ENCODE measurements at regions not wholly inside any gene's neighbourhood (a gene's known extent, or its start where the extent isn't known, plus 50 kb on each side); places are given as distances from the start of the nearest gene placed in this dataset.
A peak's percentile ranks its signal among the peaks of the same experiment; 100 is the strongest.

DNA sequence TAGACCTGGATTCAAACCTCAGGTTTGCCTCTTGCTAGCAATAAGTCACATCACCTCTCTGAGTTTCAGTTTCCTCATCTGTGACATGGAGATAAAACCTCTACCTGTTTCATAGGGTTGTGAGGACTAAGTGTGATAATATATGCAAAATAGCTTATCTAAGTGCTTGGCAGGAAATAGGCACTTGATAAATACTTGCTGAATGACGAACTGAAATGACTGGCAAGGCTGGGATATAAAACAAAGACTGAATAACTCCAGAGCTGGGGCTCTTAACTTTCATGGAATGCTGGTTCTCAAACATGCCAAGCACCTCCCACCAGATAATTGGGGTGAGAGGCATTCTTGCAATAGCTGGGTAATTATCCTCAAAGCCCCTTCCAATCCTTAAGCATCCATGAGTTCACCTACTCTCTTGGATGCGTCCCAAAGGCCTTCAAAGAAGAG lies 87.6 kb downstream of the ADRB2 start:
- no peak for ATAC-seq

DNA sequence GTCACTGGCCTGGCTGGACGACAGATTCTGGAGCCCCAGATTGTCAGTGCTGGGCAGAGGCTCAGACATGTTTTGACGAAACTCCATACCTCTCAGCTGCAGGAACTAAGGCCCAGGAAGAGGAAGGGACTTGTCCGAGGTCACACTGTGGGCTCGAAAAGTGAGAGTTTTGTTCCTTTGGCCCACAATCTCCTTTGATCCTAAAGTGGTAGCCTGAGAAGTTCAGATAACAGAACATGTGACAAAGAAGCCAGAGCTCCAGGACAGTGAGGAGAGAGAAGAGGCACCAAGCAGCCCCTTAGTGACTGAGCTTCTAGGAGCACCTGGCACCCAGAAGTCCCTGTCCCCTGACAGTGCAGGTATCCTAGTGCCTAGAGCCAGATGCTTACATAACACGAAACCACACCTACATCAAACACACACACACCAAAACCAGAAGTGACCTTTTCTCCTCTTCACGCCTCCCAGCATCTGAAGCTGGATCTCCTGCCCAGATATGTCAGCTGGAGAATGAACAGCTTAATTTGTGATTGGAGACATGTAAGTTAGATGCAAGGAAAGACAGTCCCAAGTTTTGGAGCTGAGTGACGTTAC lies 88.9 kb downstream of the ADRB2 start:
- ATAC-seq, result peak; percentile 48

DNA sequence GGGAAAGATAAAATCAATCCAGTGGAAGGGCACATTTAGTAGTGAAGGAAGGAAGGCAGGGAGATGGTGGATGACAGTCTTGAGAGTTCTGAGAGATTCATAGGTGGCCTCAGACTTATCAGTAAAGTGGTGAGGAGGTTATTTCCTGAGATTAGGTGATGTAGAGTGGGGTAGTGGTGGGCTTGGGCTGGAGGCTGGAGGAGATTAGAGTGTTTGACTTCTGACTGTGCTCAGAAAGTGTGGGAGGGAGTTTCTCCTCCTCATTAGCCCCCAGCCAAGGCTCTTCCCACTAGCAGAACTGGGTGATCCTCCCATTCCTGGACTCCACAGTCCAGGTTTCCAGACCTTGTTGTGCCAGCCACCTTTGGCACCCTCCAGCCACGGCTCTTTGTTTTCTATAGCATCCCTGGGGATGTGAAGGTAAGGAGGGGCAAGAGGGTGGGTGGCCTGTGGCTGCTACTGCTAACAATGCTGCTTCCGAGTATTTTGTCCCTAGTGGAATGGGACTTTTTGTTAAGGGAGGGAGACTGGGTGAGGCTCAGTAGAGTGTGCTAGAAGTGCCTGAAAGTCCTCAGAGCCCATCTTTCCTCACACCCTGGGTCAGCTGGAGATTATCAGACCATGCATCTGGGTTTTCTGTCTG lies 94.4 kb downstream of the ADRB2 start:
- no peak for ATAC-seq

DNA sequence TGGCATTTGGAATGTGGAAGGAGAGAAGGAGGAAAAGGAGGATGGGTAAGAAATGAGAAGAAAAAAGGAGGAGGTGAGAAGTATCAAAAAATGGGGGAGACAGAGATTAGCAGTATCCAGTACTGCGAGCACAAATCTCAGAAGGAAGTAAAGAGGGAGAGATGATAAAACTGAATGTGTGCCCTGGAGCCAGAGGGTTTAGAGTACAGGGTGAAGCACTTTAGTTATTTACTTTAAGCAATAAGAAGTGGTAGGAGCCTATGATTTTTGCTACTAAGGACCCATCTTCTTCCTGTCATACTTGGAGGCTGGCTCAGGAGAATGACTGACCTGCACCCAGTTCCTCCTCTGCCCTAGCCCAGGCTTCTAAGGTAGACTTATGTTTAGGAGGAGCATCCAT lies 94.9 kb downstream of the ADRB2 start:
- ATAC-seq, result no peak

DNA sequence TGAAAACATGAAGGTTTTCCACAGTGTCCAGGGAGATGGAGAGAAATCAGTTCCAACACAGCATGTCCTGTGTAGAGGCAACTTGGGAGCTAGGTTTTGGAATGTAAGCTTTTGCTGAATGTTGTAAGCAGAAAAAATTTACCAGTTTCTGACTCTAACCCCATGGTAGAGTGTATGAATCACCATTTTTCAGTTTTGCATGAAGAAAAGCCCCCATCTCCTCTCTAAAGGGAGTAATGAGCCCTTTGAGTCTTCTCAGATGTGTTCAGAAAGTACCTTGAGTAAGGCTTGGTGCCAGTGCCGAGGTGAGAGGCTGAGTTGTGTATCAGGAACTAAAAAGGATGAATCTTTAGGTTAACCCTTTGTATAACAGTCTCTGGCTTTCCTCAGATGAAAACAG lies 96.2 kb downstream of the ADRB2 start:
- no peak for ATAC-seq

DNA sequence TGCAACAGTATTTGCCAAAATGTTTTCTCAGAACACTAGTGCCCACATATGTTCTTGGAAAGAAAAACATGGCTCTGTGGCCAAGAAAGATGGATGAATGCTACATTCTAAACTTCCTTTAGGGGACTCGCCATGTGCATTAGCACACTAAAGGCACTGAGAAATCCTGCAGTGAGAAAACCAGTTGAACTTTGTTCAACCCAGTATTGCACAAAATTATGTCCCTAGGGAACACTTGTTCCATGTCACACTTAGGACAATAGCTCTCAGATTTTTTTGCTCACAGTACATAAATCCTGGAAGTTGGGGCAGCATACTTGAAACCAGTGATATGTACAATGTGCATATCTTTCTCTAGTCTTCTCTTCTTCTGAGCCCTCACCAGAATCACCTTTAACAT lies 96.6 kb downstream of the ADRB2 start:
- ATAC-seq, result peak; percentile 24

DNA sequence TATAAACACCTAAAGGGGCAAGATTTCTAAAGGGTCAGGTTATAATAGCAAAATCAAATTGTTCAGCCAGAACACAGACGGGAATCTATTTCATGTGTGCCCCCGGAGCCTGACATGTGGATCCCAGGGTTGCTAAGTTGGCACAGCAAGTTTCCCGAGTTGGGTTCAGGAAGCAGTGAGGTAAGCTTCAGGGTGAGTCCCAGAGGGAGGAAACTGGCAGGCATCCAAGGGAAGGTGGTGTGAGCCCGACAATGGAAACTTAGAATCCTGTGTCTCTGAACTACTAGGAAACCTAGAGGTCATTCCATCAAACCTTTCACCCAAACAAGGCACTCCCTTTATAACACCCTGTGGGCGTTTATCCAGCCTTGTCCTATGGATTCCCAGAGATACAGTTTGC lies 98.4 kb downstream of the ADRB2 start:
- ATAC-seq, result peak; percentile 71

DNA sequence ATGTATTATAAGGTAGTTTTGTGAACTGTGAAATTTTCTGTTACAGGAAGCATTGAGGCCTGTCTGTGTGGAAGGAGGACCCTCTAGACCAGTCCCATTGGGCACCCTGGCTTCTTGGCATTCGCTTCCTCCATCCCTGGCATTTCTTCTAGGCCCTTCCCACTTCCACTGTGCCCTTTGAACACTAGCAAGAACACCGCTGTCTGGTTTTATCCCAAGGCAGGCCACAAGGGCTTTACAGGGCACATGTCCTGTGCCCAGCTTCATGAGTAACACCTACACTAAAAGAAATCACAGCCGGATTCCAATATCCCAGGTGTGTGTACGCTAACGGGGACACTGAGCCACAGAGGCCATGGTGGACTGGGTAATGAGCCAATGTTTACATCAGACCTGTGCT lies 99.8 kb downstream of the ADRB2 start:
- ATAC-seq, result no peak

DNA sequence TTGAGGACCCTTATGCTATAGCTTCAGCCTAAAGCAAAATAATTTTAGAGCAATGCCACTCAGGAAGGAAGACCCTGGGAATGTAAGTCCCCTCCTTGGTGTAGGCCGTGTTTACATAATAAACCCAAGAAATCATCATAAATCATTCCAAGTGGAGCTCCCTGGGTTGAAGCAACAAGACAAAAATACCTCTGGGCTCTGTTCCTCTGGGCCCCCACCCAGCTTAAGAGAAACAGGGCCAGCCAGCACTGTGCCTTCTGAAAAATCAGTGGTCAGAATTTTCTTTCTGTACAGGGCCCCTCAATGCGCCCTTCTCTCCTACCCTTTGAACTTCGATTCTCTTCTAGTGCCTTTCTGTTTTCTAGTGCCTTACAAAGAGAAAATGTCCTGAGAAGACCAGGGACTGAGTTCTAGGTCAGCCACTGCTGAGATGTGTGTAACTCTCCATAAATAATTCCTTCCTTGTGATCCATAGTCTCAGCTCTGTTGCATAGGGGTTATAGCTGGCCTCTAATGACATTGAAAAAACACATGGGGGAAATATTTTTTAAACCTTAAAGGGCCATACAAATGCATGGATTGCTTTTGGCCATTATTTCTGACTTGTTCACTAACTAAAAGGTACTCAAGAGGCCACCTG lies 101.0 kb downstream of the ADRB2 start:
- no peak for ATAC-seq

DNA sequence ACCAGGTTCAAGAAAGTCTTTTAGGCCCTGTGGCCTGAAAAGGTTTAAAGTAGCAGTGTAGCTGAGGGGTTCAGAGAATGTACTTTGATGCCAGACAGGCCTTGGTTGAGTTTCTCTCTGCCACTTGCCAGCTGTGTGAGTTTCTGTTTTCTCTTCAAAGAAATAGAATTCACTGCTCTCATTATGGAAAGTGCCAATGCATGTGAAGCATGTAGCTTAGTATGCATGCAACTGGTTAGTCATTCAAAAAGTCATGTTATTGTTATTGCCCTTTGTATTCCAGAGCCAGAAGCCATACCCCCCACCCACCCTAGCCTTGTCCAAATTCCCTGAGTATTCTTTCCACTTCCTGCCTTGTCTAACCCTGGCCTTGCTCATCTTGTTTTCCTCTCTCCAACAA lies 101.7 kb downstream of the ADRB2 start:
- peak; percentile 10 for ATAC-seq

DNA sequence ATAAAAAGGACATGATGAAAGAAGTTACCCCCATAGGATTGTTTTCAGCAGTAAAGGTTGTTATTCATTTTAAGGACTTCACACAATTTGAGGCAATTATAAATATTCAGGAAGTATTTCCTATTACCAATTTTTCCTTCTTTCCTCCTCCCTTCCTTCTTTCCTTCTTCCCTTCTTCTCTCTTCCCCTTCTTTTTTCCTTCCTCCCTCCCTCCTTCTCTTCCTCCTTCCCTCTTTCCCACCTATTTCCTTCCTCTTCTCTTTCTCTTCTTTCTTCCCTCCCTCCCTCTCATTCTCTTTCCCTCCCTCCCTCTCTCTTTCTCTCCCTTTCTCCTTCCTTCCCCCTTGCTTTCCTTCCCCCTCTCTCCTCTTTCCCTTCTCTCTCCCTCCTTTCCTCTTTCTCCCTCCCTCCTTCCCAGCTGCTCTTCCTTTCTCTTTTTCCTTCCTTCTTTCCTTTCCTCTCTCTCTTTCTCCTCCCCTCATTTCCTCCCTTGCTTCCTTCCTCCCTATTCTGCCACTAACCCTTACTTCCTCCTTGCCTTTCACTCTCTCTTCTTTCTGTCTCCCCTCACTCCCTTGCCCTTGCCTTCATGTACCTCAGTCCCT lies 105.1 kb downstream of the ADRB2 start:
- no peak for ATAC-seq

DNA sequence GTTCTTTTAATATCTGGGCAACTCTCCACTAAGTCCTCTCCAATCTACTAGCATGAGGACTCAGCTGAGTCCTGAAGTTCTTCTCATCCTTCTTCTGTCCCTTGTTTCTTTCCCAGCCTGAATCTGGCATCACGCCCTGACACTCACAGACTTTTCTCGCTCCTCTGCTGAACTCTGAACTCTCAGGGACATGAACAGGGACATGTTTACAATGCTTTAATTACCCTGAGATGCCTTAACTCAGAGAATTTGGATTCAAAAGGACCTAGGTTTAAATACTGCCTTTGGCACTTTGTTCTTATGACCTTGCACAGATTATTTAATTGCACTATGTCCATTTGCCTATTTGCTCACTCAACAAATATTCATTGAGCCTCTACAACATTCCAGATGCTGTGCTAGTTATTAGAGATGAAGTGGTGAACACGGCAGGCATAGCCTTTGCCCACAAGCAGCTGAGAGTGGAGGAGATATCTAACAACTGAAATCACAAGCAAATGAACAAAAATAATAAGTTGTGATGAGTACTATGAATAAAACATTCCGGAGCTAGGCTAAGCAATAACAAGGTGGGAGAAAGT lies 106.0 kb downstream of the ADRB2 start:
- no peak for ATAC-seq

DNA sequence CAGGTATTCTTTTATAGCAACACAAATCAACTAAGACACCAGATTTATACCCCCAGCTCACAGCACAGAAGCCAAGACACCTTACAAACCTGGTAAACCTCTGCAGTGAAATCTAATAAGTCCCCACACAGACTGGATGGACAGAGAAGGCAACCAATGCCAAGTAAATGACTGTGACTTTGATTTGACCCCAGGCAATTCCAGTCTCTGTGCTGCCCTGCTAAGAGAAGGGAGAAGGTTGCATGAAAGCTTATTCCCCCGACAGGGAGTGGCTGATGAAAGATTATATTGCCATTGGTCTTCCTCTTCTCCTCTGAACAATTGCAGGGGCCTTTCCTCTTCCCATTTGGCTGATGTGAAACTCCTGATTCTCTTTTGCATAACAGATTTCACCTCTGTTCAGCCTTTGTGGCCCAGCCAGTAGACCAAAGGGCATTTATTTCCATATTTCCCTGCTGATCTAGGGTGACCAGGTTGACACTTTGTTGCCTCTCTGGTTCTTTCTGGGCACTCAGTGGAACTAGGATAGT lies 107.6 kb downstream of the ADRB2 start:
- no peak for ATAC-seq

DNA sequence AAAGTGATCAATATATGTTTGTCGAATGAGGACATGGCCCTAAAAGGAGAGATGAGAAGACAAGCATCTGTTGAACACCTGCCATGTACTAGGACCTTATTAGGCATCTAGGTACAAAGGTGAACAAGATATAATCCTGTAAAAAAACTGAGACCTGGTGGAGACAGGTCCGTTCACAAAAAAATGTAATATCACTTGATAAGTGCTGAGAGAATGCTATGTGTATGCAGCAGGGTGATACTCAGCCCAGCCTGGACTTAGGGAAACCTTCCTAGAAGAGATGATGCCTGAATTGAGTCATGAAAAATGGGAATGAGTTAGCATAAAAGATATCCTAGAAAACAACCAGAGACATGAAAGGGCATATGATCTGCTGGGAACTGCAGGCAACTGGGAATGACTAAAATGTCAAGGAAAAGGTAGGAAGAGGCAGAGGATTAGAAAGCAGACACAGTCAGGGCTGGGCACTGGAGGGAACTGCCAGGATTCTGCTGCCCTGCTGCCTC lies 108.5 kb downstream of the ADRB2 start:
- ATAC-seq, result no peak

DNA sequence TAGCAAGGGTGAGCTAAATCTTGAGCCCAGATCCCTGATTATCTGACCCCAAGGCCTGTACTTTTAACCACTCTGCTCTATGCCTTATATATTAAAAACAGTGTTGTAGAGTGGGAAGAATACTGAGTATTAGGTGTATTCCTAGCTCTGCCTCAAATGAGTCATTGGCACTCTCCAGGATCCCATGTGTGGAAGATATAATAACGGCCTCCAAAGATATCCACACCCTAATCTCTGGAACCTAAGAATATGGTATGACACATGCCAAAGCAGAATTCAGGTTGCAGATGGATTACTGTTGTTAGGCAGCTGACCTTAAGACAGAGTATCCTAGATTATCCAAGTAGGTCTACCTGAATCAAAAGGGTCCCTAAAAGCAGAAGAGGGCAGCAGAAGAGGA lies 110.8 kb downstream of the ADRB2 start:
- peak; percentile 74 for ATAC-seq

DNA sequence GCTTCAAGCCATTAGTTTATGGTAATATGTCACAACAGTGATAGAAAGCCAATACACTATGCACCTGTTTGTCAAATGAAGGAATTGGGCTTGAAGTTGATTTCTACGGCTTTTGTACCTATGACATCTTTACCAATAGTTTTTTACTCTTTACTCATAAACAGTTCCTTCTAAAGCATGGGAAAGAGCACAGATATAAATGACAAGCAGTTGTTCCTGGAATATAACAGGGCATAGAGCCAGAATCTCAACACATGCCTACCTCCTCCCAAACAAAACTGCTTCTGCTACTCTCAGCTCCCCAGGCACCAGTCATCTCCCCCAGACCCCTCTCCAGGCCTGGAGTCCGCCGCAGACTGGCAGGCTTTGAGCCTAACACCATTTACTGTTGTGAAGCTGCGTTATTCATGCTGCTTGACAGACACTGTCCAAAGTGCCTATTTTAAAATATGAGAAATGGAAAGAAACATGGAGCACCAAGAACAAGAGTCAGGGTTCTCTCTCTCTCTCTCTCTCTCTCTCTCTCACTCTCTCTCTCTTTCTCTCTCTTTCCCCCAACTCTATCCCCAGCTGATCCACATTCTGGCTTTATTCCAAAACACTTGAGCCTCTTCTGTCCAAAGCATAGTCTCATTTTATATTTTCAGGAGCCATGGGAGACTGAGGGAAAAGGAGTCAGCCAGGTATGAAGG lies 111.6 kb downstream of the ADRB2 start:
- no peak for ATAC-seq

DNA sequence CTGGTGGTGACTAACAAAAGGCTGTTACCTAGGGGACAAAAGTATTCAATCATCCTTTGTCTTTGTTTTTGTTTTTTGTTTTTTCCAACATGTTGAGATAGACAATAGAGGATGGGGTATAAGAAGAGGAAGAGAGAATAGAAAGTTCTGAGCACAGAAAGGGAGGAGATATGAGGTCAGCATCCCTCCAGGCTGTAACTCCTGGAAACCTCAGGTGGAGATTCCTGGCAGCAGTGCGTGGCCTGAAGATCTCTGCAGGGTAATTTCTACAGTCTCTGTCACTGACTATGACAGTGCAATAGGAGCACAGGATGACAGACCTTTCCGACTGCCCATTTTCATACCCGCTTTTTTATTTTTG lies 112.1 kb downstream of the ADRB2 start:
- ATAC-seq, result peak; percentile 50

DNA sequence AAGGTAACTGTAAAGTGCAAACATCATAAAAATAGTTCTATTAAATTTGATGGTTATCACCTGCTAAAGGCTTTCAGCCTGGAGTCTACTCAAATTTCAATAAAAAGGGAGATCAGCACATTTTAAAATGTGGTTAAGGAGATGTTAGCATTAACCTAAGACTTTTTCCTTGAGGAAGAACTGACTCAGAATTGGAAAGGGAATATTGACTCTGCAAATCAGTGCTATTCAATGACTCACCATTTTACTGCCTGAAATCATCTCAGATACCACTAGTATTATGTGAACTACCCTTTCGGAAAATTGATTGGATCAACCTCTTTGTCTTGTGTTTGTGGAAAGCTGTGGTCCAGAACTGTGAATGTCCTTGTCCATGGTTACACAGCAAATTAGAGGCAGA lies 113.3 kb downstream of the ADRB2 start:
- ATAC-seq, result no peak

DNA sequence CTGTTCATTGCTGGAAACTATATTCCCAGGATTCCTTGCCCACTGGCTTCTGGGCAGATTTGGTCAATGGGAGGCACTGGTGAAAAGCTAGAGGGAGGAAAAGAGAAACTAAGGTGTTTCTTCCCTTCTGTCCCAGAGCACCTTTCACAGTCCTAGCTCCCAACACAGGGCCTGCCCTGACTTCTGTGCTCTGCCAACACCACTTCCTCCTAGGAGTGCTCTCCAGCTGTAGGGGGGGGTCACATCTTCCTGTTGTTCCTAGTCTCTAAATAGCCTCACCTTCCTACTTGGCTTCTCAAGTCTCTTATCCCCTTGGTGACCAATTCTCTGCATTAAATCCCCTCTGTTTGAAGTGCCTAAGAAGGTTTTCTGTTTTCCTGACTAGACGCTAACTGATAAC lies 115.4 kb downstream of the ADRB2 start:
- ATAC-seq, result peak; percentile 35

DNA sequence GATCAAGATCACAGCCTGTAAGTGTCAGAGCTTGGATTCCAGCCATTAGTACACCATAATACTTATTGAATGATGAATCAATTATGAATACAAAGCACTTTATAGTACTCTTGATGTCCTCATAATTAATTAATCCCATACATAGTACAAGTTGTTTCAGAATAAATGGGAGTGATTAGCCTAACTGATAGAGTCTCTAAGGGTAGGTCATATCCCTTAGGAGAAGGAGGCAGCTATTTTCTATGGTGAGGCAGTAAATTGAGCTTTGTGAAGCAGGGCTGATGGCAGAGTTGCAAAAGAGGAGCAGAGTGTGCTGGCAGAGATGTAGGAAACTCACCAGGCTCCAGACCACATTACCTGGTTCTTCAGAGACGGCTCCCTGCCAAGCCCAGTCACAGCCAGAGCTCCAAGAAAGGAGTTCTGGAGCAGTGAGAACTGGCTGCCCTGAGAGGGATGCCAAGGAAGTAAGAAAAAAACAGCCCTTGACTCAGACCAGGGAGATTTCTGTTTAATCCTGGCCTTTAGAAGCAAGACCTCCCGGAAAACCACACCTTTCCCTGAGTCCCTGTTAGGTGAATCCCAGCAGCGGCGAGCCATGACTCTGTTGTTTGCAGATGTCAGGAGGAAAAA lies 112.9 kb downstream of the SH3TC2 start:
- peak; percentile 96 for ATAC-seq

DNA sequence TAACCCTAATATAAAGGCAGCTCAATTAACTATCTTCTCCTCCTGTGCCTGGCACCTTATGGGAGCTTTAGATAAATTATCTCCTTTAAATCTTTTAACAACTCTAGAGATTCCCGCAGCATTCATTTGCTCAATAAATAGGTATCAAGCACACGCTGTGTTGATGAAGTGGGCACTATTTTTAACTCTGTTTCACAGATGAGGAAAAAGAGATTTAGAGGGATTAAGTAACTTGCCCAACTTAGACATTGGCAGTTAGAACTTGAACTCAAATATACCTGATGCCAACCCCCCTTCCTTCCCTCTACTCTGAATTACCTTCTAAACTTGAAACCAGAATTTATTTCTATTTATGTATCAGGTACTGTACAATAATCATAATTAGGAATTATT lies 112.4 kb downstream of the SH3TC2 start:
- peak; percentile 38 for ATAC-seq

DNA sequence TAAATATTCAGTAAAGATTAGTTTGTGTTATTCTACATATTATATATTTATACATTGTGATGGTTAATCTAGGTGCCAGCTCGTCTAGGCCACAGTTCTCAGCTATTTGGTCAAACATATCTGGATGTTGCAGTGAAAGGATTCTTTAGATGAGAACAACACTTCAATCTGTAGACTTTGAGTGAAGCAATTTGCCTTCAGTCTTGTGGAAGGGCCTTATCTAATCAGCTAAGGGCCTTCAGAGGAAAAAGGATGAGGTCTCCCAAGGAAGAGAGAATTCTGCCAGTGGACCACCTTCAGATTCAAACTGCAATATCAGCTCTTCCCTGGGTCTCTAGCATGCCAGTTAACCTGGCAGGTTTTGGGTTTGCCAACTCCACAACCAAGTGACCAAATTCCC lies 112.0 kb downstream of the SH3TC2 start:
- ATAC-seq, result no peak

All from esophagus mucosa (tissue), 1 donor.